ENCODE measurements at regions not wholly inside any gene's neighbourhood (a gene's known extent, or its start where the extent isn't known, plus 50 kb on each side); places are given as distances from the start of the nearest gene placed in this dataset.

DNA sequence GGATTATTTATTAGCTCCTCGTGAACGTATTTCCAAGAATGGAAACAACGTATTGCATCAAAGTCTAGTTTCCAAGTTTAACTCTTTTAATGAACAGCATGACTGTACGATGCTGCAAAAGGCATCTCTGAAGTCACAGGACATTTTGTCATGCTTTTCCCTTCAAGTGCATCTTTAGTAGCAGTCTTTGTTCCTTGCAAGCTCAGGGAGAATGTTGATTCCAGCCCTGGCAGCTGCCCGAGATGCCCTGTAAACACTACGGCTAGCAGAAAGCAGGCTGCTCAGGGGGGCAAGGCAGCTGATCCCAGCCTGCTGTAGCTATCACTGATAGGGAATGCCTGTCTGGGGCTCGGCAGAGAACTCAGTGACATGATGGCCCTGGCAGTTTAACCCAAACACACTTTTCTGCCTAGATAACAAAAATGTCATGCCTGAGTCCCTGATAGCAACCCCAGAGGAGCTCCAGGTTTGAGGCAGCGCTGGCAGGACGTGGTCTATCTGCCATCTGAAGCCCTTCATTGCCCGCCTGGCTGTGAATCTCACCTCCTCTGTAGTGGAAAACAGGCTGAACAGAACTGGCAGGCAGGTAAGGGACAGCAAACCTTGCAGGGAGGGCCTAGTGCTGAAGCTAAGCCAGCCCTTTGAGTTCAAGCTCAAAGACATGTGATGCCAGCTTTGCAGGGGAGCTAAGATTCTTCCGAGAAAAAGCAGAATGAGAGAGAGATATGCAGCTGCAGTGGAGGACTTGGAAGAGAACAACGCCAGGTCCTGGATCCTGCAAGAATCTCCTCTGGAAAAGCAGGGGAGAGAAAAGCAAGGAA lies 264.6 kb downstream of the SNX10 start:
- H3K4me2 ChIP-seq = no peak overlapping the region
- no peaks in the 10 kb centered on the region for H4K20me1 ChIP-seq (ENCODE audit: insufficient read depth)
- H3K36me3 ChIP-seq (ENCODE audit: low read depth) = no peaks in the 10 kb centered on the region
- H2AFZ ChIP-seq = no peak overlapping the region
- POLR2A ChIA-PET (ENCODE audit: unreplicated experiment) = interaction anchor here (0.6 to 0.7 kb wide), 3 partner anchors 10 to 147 kb away, joined by 4 to 10 read pairs (median 5); no protein-coding TSS in a partner anchor
- H3K4me3 ChIP-seq = no peak overlapping the region
- no peak for DNase-seq
- intact Hi-C loops (cut with micrococcal nuclease; ENCODE audit: unreplicated experiment) = no loop called here
- peaks cover 14% of the 10 kb centered on the region for H3K4me1 ChIP-seq (replicated peaks; ENCODE audit: insufficient read depth)
- H3K79me2 ChIP-seq (ENCODE audit: low read depth) = no peaks in the 10 kb centered on the region
- CTCF ChIA-PET = no interaction called here
- H3K27me3 ChIP-seq (ENCODE audit: insufficient read depth, low read depth) = no peaks in the 10 kb centered on the region
- H3F3A ChIP-seq (ENCODE audit: insufficient read depth, low read depth) = no peaks in the 10 kb centered on the region
- no peak for TF ChIP-seq EZH2 (IDR thresholded peaks at IDR 0.05; ENCODE audit: low read depth)
- no peak overlapping the region for H3K27ac ChIP-seq
- H3K9me2 ChIP-seq (ENCODE audit: insufficient read depth) = no peaks in the 10 kb centered on the region
- no TSS peak for BruUV-seq (replicated peaks)
- no peaks in the 10 kb centered on the region for H3K9me3 ChIP-seq (ENCODE audit: insufficient read depth, low read depth)

DNA sequence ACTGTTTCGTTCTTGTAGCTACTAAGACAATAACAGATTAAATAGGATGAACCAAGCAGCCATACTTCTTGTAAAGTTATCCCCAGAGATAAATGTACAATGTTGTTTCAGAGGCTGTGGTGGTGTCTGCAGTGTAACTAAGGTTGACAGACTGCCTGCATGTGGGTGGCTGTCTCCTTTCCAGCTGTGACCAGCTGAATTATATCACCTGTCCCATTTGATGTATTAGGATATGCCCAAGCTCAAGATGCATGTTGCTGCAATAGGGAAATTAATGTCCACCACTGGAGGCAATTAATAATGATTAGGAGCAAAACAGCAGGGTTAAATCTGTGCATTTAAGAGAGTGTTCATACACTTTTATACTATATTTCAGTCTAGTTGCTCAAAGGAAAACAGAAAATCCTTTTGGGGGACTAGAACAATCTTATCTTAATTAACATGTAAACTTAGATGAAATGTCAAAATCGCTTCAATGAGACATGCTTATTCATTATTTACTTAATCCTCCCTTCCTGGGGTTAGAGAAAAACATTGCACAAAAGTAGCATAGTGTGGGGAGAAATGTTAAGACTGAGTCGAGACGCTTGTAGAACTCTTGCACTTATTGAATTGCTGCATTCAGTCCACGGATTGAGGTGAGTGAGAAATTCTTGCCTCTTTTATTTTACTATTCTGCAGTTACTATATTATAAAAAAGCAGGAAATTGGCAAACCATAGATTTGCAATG lies 269.0 kb downstream of the SNX10 start:
- H3K36me3 ChIP-seq (ENCODE audit: low read depth) = no peaks in the 10 kb centered on the region
- 0 out of 2 replicates have a peak overlapping the region, but pooled peaks have one; percentile 3 for H3K4me2 ChIP-seq
- POLR2A ChIA-PET (ENCODE audit: unreplicated experiment) = no interaction called here
- DNase-seq = no peak
- CTCF ChIA-PET = no interaction called here
- H3K4me1 ChIP-seq (replicated peaks; ENCODE audit: insufficient read depth) = peaks cover 8% of the 10 kb centered on the region
- no peaks in the 10 kb centered on the region for H3K9me3 ChIP-seq (ENCODE audit: insufficient read depth, low read depth)
- no peak overlapping the region for H2AFZ ChIP-seq
- H3K79me2 ChIP-seq (ENCODE audit: low read depth) = no peaks in the 10 kb centered on the region
- H3K9me2 ChIP-seq (ENCODE audit: insufficient read depth) = no peaks in the 10 kb centered on the region
- no peak overlapping the region for H3K27ac ChIP-seq
- H3K4me3 ChIP-seq = no peak overlapping the region
- intact Hi-C loops (cut with micrococcal nuclease; ENCODE audit: unreplicated experiment) = no loop called here
- BruUV-seq (replicated peaks) = no TSS peak
- TF ChIP-seq, protein P1, sequence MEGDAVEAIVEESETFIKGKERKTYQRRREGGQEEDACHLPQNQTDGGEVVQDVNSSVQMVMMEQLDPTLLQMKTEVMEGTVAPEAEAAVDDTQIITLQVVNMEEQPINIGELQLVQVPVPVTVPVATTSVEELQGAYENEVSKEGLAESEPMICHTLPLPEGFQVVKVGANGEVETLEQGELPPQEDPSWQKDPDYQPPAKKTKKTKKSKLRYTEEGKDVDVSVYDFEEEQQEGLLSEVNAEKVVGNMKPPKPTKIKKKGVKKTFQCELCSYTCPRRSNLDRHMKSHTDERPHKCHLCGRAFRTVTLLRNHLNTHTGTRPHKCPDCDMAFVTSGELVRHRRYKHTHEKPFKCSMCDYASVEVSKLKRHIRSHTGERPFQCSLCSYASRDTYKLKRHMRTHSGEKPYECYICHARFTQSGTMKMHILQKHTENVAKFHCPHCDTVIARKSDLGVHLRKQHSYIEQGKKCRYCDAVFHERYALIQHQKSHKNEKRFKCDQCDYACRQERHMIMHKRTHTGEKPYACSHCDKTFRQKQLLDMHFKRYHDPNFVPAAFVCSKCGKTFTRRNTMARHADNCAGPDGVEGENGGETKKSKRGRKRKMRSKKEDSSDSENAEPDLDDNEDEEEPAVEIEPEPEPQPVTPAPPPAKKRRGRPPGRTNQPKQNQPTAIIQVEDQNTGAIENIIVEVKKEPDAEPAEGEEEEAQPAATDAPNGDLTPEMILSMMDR (conservative IDR thresholded peaks at IDR 0.05) = no peak
- TF ChIP-seq EZH2 (IDR thresholded peaks at IDR 0.05; ENCODE audit: low read depth) = no peak
- no peaks in the 10 kb centered on the region for H3F3A ChIP-seq (ENCODE audit: insufficient read depth, low read depth)
- H3K27me3 ChIP-seq (ENCODE audit: insufficient read depth, low read depth) = no peaks in the 10 kb centered on the region
- no peaks in the 10 kb centered on the region for H4K20me1 ChIP-seq (ENCODE audit: insufficient read depth)

DNA sequence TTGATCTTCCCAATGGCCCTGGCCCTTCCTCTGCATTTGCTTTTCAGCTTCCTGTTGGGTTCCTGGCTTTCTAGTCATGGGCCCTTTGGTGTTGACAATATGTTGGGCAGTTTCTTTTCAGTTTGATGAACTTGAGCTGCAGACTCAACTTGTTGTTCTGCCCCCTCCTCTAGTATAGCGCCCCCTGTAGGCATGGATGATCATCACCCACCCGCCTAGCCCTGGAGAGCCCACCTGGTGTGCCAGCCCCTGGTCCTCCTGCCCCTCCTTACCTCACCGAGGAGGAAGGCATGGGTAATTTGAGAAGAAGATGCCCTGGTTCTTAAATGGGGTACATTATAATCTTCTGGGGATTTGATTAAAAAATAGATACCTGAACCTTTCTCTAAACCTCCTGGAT lies 271.2 kb downstream of the SNX10 start:
- no peak for DNase-seq
- ChIA-PET POLR2A (ENCODE audit: unreplicated experiment) (no interaction called here), CTCF (no interaction called here)
- H3K4me1 ChIP-seq (replicated peaks; ENCODE audit: insufficient read depth) = peaks cover 8% of the 10 kb centered on the region
- no peak overlapping the region for H3K4me2 ChIP-seq
- H3K79me2 ChIP-seq (ENCODE audit: low read depth) = no peaks in the 10 kb centered on the region
- no peaks in the 10 kb centered on the region for H4K20me1 ChIP-seq (ENCODE audit: insufficient read depth)
- intact Hi-C loops (cut with micrococcal nuclease; ENCODE audit: unreplicated experiment) = no loop called here
- no peak overlapping the region for H3K27ac ChIP-seq
- no peak overlapping the region for H3K4me3 ChIP-seq
- H3F3A ChIP-seq (ENCODE audit: insufficient read depth, low read depth) = no peaks in the 10 kb centered on the region
- H3K36me3 ChIP-seq (ENCODE audit: low read depth) = no peaks in the 10 kb centered on the region
- TF ChIP-seq, protein P1 (conservative IDR thresholded peaks at IDR 0.05) = peak; percentile 43
- TF ChIP-seq EZH2 (IDR thresholded peaks at IDR 0.05; ENCODE audit: low read depth) = no peak
- no TSS peak for BruUV-seq (replicated peaks)
- H2AFZ ChIP-seq = no peak overlapping the region
- H3K27me3 ChIP-seq (ENCODE audit: insufficient read depth, low read depth) = no peaks in the 10 kb centered on the region
- no peaks in the 10 kb centered on the region for H3K9me2 ChIP-seq (ENCODE audit: insufficient read depth)
- H3K9me3 ChIP-seq (ENCODE audit: insufficient read depth, low read depth) = no peaks in the 10 kb centered on the region
